HuH-7 (cell line): ENCODE measurements at regions not wholly inside any gene's neighbourhood (a gene's known extent, or its start where the extent isn't known, plus 50 kb on each side); places are given as distances from the start of the nearest gene placed in this dataset.
"Not testable (repeated sequence)": the region's sequence is repeated elsewhere in the genome, so short reads cannot be mapped to it uniquely, and the experiment has no call there.

Source experiments
- DNase-seq: peaks from one replicate; pipeline ENCODE4 v3.0.0; 2011; ENCODE audit warnings: low spot score

GRCh38 chr4:31016322-31017061 lies 296.3 kb downstream of the PCDH7 start:
- peak; percentile 17 for DNase-seq

- no peak for DNase-seq
Measured at GRCh38 chr4:31020363-31020762, 300.2 kb downstream of the PCDH7 start.

DNA sequence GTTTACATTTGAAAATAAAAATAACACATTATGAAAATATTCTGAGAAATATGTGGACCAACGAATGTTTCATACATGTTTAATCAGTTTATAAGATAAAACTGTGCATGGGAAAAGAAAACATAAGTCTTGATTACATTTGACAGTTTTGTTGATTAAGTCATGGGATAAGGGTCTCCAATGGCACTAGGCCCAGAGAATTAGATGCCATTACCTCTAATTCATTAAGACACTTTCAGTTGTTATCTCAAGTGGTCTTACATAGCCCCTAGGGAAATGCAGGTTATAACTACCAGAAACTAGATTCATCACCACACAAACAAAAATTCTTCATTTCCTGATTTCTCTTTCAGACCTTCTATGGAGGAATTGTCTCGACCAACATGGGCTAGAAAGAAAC lies 300.8 kb downstream of the PCDH7 start:
- DNase-seq: no peak

DNA sequence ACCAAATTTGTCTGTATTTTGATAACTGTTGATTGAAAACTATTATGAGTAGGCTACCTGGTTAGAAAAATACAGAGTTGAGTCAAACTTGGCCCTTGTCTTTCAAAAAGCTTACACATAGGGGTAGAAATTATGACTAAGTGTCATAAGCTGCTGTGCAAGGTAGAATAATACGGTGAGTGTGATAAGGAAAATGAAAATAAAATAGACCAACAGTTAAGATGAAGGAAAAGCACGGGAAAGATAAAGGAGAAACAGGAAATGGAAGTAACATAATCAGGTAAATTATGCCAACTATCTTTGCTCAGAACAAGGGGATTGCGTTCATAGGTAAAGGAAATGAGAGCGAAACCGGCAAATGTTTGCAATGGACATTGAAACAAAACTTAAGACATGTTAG lies 302.5 kb downstream of the PCDH7 start:
- DNase-seq: no peak

GRCh38 chr4:31023109-31023508 lies 302.9 kb downstream of the PCDH7 start:
- DNase-seq: no peak

DNA sequence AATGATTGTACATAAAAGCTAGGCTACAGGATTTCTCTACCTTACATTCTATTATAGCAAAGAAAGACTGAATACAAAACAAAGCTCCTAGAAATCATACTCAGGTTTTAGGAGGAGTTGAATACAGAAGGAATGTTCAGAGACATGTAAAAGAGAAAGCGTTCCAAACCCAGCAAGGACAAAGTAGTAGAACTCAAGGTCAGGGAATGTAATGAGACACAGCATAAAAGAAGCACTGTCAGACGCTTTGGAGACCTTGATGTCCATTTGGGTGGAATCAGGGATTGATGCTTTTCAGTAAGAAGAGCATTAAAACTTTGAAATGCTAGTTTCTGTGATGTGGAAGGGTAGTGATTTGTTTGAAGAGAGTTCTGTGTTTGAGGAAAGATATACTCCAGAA lies 303.6 kb downstream of the PCDH7 start:
- no peak for DNase-seq

DNA sequence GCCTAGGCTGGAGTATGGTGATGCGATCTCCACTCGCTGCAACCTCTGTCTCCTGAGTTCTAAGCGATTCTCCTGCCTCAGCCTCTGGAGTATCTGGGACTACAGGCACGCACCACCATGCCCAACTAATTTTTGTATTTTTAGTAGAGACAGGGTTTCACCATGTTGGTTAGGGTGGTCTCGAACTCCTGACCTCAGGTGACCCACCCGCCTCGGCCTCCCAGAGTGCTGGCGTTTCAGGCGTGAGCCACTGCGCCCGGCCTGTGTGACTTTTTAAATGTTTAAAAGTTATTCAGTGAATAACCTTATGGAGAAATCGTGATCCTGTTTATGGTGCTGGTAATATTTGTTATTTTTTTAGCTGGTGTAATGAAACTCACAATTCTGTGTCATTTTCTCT lies 304.6 kb downstream of the PCDH7 start:
- DNase-seq: not testable (repeated sequence)

GRCh38 chr4:31026256-31026655 lies 306.1 kb downstream of the PCDH7 start:
- DNase-seq: no peak

DNA sequence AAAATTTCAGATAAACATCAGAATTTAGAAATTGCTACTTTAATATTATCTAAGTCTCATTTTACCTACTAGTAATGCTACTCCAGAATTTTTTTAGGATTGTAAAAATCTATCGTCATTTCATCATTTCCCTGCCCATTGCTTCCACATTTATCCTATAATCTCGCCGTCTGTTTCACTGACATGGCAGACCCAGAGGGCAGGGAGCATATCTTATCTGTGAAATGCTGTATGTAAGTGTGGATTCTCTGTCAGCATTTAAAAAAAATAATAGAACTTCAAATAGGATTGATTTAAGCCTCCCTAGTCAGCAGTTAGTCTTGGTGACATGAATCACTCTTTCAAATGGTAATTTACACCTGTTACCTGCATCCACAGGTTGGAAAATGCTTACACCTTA lies 314.4 kb downstream of the PCDH7 start:
- no peak for DNase-seq

DNA sequence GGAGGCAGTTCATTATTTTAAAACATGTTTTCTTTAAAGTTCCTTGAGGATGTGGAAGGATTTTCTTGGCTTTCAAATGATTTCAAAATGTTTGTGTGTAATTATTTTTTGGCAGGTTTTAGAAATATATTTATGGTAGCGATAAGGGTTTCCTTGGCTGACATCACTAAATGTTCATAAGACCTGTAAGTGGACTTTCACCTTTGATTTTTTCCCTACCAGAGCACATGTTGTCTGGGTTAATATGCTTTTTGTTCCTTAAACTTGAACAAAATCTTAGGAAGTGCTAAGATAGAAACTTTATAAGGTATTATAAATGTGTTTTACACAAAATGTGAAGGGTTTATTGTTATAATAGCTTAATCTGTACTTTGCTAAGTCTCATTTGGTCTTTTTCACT lies 315.6 kb downstream of the PCDH7 start:
- no peak for DNase-seq

DNA sequence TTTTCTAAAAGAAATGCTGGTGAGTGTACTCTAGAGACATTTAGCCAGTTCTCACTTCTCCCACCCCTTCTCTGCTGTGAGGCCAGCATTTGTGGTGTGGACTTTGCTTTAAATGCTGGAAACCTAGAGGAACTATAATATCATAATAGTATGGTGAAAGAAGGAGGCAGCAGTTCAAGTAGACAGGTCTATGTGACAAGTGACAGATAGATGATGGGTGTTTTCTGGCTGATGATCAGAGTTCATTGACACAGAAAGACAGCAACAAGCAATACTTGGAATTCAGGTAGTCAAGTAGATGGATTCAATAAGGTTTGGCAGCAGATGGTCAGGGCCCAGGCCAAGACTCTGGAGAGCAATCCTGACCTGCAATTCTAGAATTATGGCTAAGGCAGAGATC lies 317.5 kb downstream of the PCDH7 start:
- no peak for DNase-seq

DNA sequence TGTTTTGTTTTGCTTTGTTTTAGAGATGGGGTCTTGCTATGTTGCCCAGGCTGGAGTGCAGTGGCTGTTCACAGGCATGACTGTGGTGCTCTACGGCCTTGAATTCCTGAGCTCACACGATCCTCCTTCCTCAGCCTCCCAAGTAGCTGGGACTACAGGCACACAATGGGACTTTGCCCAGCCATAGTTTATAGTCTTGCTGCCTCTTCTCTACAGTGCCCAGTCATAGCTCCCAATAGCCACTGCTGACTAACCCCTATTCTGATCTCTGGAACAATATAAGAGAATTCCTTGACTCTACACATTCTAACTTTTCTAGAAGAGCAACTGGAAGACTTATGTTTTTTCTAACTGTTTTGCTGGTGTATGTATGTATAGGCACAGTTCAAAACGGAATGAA lies 319.2 kb downstream of the PCDH7 start:
- DNase-seq: no peak

DNA sequence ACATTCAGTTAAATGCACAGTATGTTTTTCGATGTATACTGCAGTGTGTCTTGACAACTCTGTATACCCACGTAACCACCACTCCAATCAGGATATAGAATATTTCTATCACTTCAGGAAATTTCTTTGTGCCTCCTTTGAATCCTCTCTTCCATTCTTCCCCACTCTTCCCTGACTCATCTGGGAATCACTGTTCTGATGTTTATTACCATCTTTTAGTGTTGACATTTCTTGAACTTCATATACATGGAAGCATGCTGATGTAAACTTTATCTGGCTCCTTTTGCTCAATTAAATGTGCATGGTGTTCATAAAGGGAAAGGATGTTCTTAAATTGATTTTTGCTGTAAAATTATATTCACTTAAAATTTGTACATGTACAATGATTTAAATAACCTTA lies 319.9 kb downstream of the PCDH7 start:
- DNase-seq: no peak

GRCh38 chr4:31041385-31041784 lies 321.2 kb downstream of the PCDH7 start:
- no peak for DNase-seq

GRCh38 chr4:31041853-31042252 lies 321.7 kb downstream of the PCDH7 start:
- no peak for DNase-seq

- DNase-seq: no peak
Measured at GRCh38 chr4:31043382-31044062, 323.4 kb downstream of the PCDH7 start.

DNA sequence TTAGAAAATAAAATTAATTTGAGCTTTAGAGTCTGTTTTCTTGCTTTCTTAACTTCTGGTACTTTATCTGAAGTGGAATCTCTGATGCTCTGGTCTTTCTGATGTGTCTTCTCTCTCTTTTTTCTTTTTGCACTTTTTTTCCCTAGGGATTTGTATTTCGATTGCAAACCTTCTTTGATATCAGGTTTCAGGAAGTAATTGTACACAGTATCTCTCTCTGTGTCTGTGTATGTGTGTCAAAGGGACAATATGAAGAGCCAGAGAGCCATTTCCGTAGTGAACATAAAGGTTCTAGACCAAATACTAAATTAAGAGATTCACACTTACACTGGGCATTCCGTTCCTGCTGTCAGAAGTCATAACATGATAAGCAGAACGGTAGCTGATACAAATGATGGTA lies 325.0 kb downstream of the PCDH7 start:
- no peak for DNase-seq

DNA sequence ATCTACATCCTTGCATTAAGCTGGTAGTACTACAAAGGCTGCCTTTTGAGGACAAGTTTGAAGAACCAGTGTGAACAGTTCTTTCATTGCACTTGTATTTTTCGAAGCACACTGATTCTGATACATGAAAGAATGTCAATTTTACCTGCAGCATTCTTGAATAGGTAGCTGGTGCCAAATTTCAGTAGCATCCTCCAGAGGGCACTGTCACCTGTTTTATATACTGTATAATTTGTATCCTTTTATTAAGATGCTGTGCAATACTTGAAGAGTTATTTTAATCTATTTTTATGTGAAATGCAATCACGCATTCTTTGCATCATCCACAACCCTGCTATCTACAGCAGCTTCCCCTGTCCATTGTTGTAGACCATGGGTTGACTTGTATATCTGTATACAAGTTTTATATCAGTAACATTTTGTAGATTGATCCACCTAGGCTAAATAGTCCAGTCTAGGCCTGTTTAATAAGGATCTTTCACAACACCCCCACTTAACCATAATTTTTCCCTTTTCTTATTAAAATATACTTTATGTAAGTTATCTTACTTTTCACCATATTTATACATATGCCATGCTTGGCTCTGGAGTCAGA lies 325.7 kb downstream of the PCDH7 start:
- no peak for DNase-seq

- DNase-seq: no peak
Measured at GRCh38 chr4:31051151-31051550, 331.0 kb downstream of the PCDH7 start.

- DNase-seq: no peak
Measured at GRCh38 chr4:31051565-31051964, 331.4 kb downstream of the PCDH7 start.

DNA sequence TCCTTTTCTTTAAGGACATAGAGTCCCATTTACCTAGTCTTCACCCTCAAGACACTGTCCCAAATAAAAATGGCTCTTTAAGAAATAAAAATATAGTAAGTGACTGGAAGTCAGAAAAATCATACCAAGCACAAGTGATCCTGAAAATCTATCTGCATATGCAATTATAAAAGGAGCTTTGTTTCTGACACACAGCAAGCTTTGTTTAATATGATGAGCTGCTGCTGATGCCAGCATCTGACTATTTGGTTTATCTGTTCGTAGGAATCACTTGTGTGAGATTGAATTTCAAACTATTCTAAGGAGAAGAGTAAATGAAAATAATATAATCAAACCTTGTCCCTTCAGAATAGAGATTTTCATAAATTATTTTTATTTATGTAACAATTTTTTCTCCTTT lies 332.4 kb downstream of the PCDH7 start:
- no peak for DNase-seq

DNA sequence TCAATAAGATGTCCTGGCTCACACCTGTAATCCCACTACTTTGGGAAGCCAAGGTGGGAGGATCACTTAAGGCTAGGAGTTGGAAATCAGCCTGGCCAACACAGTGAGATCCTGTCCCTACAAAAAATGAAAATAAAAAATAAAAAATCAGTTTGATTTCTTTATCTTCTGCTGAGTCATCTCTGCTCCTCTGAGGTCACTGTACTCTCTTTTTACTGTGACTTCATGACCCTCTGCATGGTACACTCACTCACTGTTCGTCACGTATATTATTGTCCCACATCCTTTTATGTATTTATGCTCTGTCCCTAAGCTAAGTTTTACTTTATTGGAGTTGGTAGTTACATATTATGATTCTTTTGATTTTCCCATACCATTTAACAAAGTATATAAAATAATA lies 333.3 kb downstream of the PCDH7 start:
- no peak for DNase-seq

DNA sequence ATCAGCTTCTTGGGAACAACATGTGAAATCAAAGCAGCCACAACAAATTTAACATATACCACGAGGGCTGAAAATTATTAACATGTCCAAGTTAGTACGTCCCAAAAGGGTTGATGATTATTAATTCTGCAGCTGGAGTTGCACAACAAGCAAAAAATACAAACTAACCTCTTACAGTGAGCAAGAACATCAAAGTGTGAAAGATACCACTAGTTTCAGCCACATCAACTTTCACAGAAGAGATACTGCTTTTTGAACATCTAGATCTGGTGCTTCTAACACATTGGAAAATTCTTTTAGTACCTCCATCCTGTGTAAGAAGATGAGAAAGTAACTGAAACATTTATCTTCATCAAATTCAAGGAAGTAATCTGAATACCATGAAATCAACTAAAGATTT lies 334.1 kb downstream of the PCDH7 start:
- DNase-seq: no peak

- no peak for DNase-seq
Measured at GRCh38 chr4:31058656-31059055, 338.5 kb downstream of the PCDH7 start.
